Ishikawa (cell line): ENCODE measurements at regions not wholly inside any gene's neighbourhood (a gene's known extent, or its start where the extent isn't known, plus 50 kb on each side); places are given as distances from the start of the nearest gene placed in this dataset.

Experiments
- CEBPB ChIP-seq: IDR thresholded peaks from 2 replicates; pipeline ENCODE4 v1.6.1; 2012
- CREB1 ChIP-seq: IDR thresholded peaks from 2 replicates; pipeline ENCODE4 v1.6.1; 2012; ENCODE audit warnings: low read depth
- EGR1 ChIP-seq: IDR thresholded peaks from 2 replicates; pipeline ENCODE4 v1.6.1; 2012
- EP300 ChIP-seq: IDR thresholded peaks from 2 replicates; pipeline ENCODE4 v1.6.1; 2012; ENCODE audit warnings: borderline replicate concordance
- FOXM1 ChIP-seq: IDR thresholded peaks from 2 replicates; pipeline ENCODE4 v1.6.1; 2012; ENCODE audit warnings: low read depth, borderline replicate concordance
- MAX ChIP-seq: IDR thresholded peaks from 2 replicates; pipeline ENCODE4 v1.6.1; 2012
- NFIC ChIP-seq: IDR thresholded peaks from 2 replicates; pipeline ENCODE4 v1.6.1; 2012
- RAD21 ChIP-seq: IDR thresholded peaks from 2 replicates; pipeline ENCODE4 v1.6.1; 2012; ENCODE audit warnings: low read depth
- REST ChIP-seq: IDR thresholded peaks from 2 replicates; pipeline ENCODE4 v1.6.1; 2012; ENCODE audit warnings: low read depth, mild to moderate bottlenecking
- TAF1 ChIP-seq: IDR thresholded peaks from 2 replicates; pipeline ENCODE4 v1.6.1; 2012; ENCODE audit warnings: low read depth, mild to moderate bottlenecking
- TCF12 ChIP-seq: IDR thresholded peaks from 2 replicates; pipeline ENCODE4 v1.6.1; 2012; ENCODE audit warnings: low read depth
- TEAD4 ChIP-seq: IDR thresholded peaks from 2 replicates; pipeline ENCODE4 v1.6.1; 2012
- USF1 ChIP-seq: IDR thresholded peaks from 2 replicates; pipeline ENCODE4 v1.6.1; 2012
- YY1 ChIP-seq: IDR thresholded peaks from 2 replicates; pipeline ENCODE4 v1.6.1; 2012; ENCODE audit warnings: low read depth
- ZBTB7A ChIP-seq: IDR thresholded peaks from 2 replicates; pipeline ENCODE4 v1.6.1; 2012; ENCODE audit warnings: low read depth

- TF ChIP-seq YY1 (no peak), CEBPB (no peak), NFIC (no peak), TAF1 (no peak), MAX (no peak), TCF12 (no peak), EGR1 (no peak), EP300 (no peak), USF1 (no peak), TEAD4 (no peak)
Observed at GRCh38 chr18:24740829-24741228, 280.4 kb downstream of the HRH4 start.

- TF ChIP-seq CREB1 (no peak), EGR1 (no peak), REST (no peak), EP300 (no peak), RAD21 (no peak), USF1 (no peak), ZBTB7A (no peak), TAF1 (no peak), FOXM1 (no peak), CEBPB (no peak), MAX (no peak), TEAD4 (no peak), TCF12 (no peak), NFIC (no peak), YY1 (no peak)
Observed at GRCh38 chr18:24741321-24741720, 280.9 kb downstream of the HRH4 start.

- TF ChIP-seq NFIC (no peak), EP300 (no peak), MAX (no peak), FOXM1 (no peak), CEBPB (no peak), YY1 (no peak), RAD21 (no peak), REST (no peak), EGR1 (no peak)
Observed at GRCh38 chr18:24741965-24742724, 281.7 kb downstream of the HRH4 start.

- TF ChIP-seq FOXM1 (no peak), TCF12 (no peak), USF1 (no peak)
Observed at GRCh38 chr18:24754583-24755253, 294.3 kb downstream of the HRH4 start.

- TF ChIP-seq TCF12, result no peak
Observed at GRCh38 chr18:24756385-24756784, 295.9 kb downstream of the HRH4 start.

- no peak for TF ChIP-seq EP300
- no peak for TF ChIP-seq NFIC
- no peak for TF ChIP-seq CREB1
- TF ChIP-seq EGR1, result no peak
Observed at GRCh38 chr18:24757134-24757533, 296.7 kb downstream of the HRH4 start.
